ENCODE measurements at regions not wholly inside any gene's neighbourhood (a gene's known extent, or its start where the extent isn't known, plus 50 kb on each side); places are given as distances from the start of the nearest gene placed in this dataset.

- Histone ChIP-seq H3K9me3 (no peaks in the 10 kb centered on the region), H3K36me3 (no peaks in the 10 kb centered on the region), H3K4me3 (no peak overlapping the region), H3K4me1 (no peaks in the 10 kb centered on the region), H3K27ac (no peak overlapping the region), H3K27me3 (no peaks in the 10 kb centered on the region)
- TF ChIP-seq CTCF (IDR thresholded peaks at IDR 0.05) (no peak), EP300 (IDR thresholded peaks at IDR 0.05) (no peak), POLR2A (IDR thresholded peaks at IDR 0.05) (no peak), POLR2AphosphoS5 (IDR thresholded peaks at IDR 0.05) (no peak)
- ATAC-seq = no peak
- WGBS, 2 donors (ENCODE audit: low coverage in 1 of 2) = 49 to 51% methylated on average over 4 of the region's 4 CpGs
These were observed 365.0 kb upstream of the CDH2 start for GRCh38 chr18:28541934-28542333.

- WGBS, 2 donors (ENCODE audit: low coverage in 1 of 2) = 19 to 20% methylated on average over 3 of the region's 3 CpGs
- no peak overlapping the region for H3K27ac ChIP-seq
- ATAC-seq = peak; percentile 69
These were observed 364.5 kb upstream of the CDH2 start for GRCh38 chr18:28541276-28541930.

GRCh38 chr18:28529644-28530043 lies 352.7 kb upstream of the CDH2 start:
- Histone ChIP-seq H3K27me3 (no peaks in the 10 kb centered on the region), H3K4me3 (no peak overlapping the region), H3K9me3 (no peaks in the 10 kb centered on the region), H3K27ac (no peak overlapping the region), H3K36me3 (no peaks in the 10 kb centered on the region), H3K4me1 (no peaks in the 10 kb centered on the region)
- TF ChIP-seq POLR2AphosphoS5 (IDR thresholded peaks at IDR 0.05) (no peak), CTCF (IDR thresholded peaks at IDR 0.05) (no peak), EP300 (IDR thresholded peaks at IDR 0.05) (no peak), POLR2A (IDR thresholded peaks at IDR 0.05) (no peak)
- no peak for ATAC-seq
- 81 to 86% methylated on average over 1 of the region's 1 CpG for WGBS, 2 donors (ENCODE audit: low coverage in 1 of 2)

More at GRCh38 chr18:28541276-28541930, 364.5 kb upstream of the CDH2 start:
- Histone ChIP-seq H3K4me3 (no peak overlapping the region), H3K4me1 (no peaks in the 10 kb centered on the region), H3K9me3 (no peaks in the 10 kb centered on the region), H3K27me3 (no peaks in the 10 kb centered on the region), H3K36me3 (no peaks in the 10 kb centered on the region)
- TF ChIP-seq CTCF (IDR thresholded peaks at IDR 0.05) (no peak), EP300 (IDR thresholded peaks at IDR 0.05) (no peak), POLR2A (IDR thresholded peaks at IDR 0.05) (no peak), POLR2AphosphoS5 (IDR thresholded peaks at IDR 0.05) (no peak)

- Histone ChIP-seq H3K27me3 (no peaks in the 10 kb centered on the region), H3K4me1 (no peaks in the 10 kb centered on the region), H3K4me3 (no peak overlapping the region), H3K27ac (no peak overlapping the region), H3K9me3 (peaks cover 0 to under 1% (median 0%) of the 10 kb centered on the region in 3 donors), H3K36me3 (no peaks in the 10 kb centered on the region)
- ATAC-seq = no peak
- WGBS, 2 donors (ENCODE audit: low coverage in 1 of 2) = 76 to 92% methylated on average over 1 of the region's 1 CpG
- TF ChIP-seq CTCF (IDR thresholded peaks at IDR 0.05) = no peak
These were observed 349.3 kb upstream of the CDH2 start for GRCh38 chr18:28526196-28526595.

GRCh38 chr18:28523758-28524475 lies 347.0 kb upstream of the CDH2 start:
- H3K27ac ChIP-seq = no peak overlapping the region
- 80 to 84% methylated on average over 10 of the region's 10 CpGs for WGBS, 2 donors (ENCODE audit: low coverage in 1 of 2)
- no peak overlapping the region for H3K4me3 ChIP-seq
- no peaks in the 10 kb centered on the region for H3K36me3 ChIP-seq
- TF ChIP-seq POLR2A (IDR thresholded peaks at IDR 0.05) (no peak), EP300 (IDR thresholded peaks at IDR 0.05) (no peak)
- no peaks in the 10 kb centered on the region for H3K4me1 ChIP-seq
- no peak for ATAC-seq
- no peaks in the 10 kb centered on the region for H3K27me3 ChIP-seq
- peaks cover 0 to 7% (median 0%) of the 10 kb centered on the region in 3 donors for H3K9me3 ChIP-seq
